K562 (cell line): ENCODE measurements at regions not wholly inside any gene's neighbourhood (a gene's known extent, or its start where the extent isn't known, plus 50 kb on each side); places are given as distances from the start of the nearest gene placed in this dataset.
A peak's percentile ranks its signal among the peaks of the same experiment; 100 is the strongest.

Source experiments
- ATAC-seq: fragments of 200-7000 bp; cut with Tn5 transposase; 3 replicates; pipeline ENCODE4 v1.9.1; 2020; ENCODE audit warnings: moderate library complexity
- BruUV-seq: library from RNA; stranded (reverse); fragments of 400-500 nt; replicated peaks from 2 replicates; lab custom pipeline; 2021; lab: Mats Ljungman, UMichigan
- CTCF ChIA-PET: fragments of 300-600 bp; formaldehyde crosslinking; extraction: SDS; loops from one replicate; lab custom pipeline; 2021; ENCODE audit warnings: low intra/inter-chr PET ratio; lab: Yijun Ruan, JAX
- POLR2A ChIA-PET: fragments of 300-600, 350-650 bp; sonication (Branson Sonifier 250); formaldehyde crosslinking; extraction: SDS; loops from one replicate; lab custom pipeline; 2021; ENCODE audit warnings: antibody characterized with exemption, inconsistent platforms; lab: Yijun Ruan, JAX
- DNase-seq, 4 experiments: peaks; one replicate each; pipeline versions ENCODE4 v3.0.0 to v3.0.0-alpha.2; 2011 to 2018; ENCODE audit warnings: low spot score in 3 of 4, mixed read lengths in 3 of 4; ENCODE audit errors: extremely low read depth in 1 of 4
- FAIRE-seq: peaks from 2 replicates; lab custom pipeline; 2011; peaks lifted over from hg19 to GRCh38; lab: Jason Lieb, UNC
- H2AFZ ChIP-seq: 2 replicates; pipeline ENCODE4 v1.6.0; 2011; ENCODE audit warnings: low read depth, low read length, control low read depth, inconsistent platforms
- H3K27ac ChIP-seq: fragments of 200-600 bp; 3 replicates; pipeline ENCODE4 v1.8.0; 2011; ENCODE audit warnings: low read depth, mild to moderate bottlenecking, control low read depth, inconsistent platforms, low read length, moderate library complexity, mixed read lengths; ENCODE audit errors: extremely low read depth
- H3K27me3 ChIP-seq, 2 experiments: fragments of 300-600 bp in 1 of 2; 2 replicates in 1 of 2; 3 replicates in 1 of 2; pipeline versions ENCODE4 v1.6.0 to v1.8.0; 2011; ENCODE audit warnings: inconsistent platforms in 2 of 2, low read length in 2 of 2, mild to moderate bottlenecking in 1 of 2, mixed read lengths in 1 of 2, moderate library complexity in 1 of 2; ENCODE audit not compliant: control insufficient read depth in 2 of 2, insufficient read depth in 2 of 2
- H3K36me3 ChIP-seq: fragments of 300-600 bp; 3 replicates; pipeline ENCODE4 v1.8.0; 2011; ENCODE audit warnings: mild to moderate bottlenecking, low read length, inconsistent platforms; ENCODE audit not compliant: control insufficient read depth, insufficient read depth
- H3K4me1 ChIP-seq, 2 experiments: fragments of 200-600 bp in 1 of 2; replicated peaks in 1 of 2; 2 replicates in 1 of 2; 3 replicates in 1 of 2; pipeline versions ENCODE4 v1.5.1 to v1.8.0; 2011; ENCODE audit warnings: inconsistent platforms in 2 of 2, low read length in 2 of 2, mild to moderate bottlenecking in 1 of 2, mixed read lengths in 1 of 2, moderate library complexity in 1 of 2; ENCODE audit not compliant: control insufficient read depth in 2 of 2, insufficient read depth in 2 of 2
- H3K4me2 ChIP-seq: 2 replicates; pipeline ENCODE4 v1.6.1; 2011; ENCODE audit warnings: low read length, control low read depth, inconsistent platforms, mixed read lengths; ENCODE audit not compliant: insufficient read depth
- H3K4me3 ChIP-seq: fragments of 200-600 bp; sonication (generic), shearing (Covaris generic); 2 replicates; pipeline ENCODE4 v1.5.1; 2016; ENCODE audit warnings: control low read depth, inconsistent platforms
- H3K79me2 ChIP-seq: fragments of 200-600 bp; 3 replicates; pipeline ENCODE4 v1.8.0; 2011; ENCODE audit warnings: low read length, inconsistent platforms; ENCODE audit not compliant: control insufficient read depth, insufficient read depth
- H3K9ac ChIP-seq, 2 experiments: 2 replicates each; pipeline versions ENCODE4 v1.6.0 to v1.6.1; 2011; ENCODE audit warnings: low read depth in 2 of 2, low read length in 2 of 2, control low read depth in 1 of 2, inconsistent platforms in 1 of 2, mild to moderate bottlenecking in 1 of 2, mixed read lengths in 1 of 2; ENCODE audit not compliant: insufficient read depth in 1 of 2
- H3K9me1 ChIP-seq: one replicate; pipeline ENCODE4 v1.6.0; 2011; ENCODE audit warnings: inconsistent platforms, mild to moderate bottlenecking, low read length, moderate library complexity; ENCODE audit not compliant: control insufficient read depth, insufficient read depth
- H3K9me3 ChIP-seq: replicated peaks from 2 replicates; pipeline ENCODE4 v1.5.1; 2011; ENCODE audit warnings: low read depth, low read length, inconsistent platforms; ENCODE audit not compliant: control insufficient read depth, insufficient read depth
- H4K20me1 ChIP-seq: replicated peaks from 2 replicates; pipeline ENCODE4 v1.6.1; 2011; ENCODE audit warnings: low read length, inconsistent platforms, mixed read lengths; ENCODE audit not compliant: control insufficient read depth, insufficient read depth
- EHMT2 ChIP-seq: fragments of 450-650 bp; IDR thresholded peaks from 2 replicates; pipeline ENCODE4 v1.6.1; 2018; ENCODE audit warnings: antibody characterized with exemption
- HCFC1 ChIP-seq: IDR thresholded peaks from 2 replicates; pipeline ENCODE4 v1.6.1; 2012; ENCODE audit warnings: low read depth, low read length, improper control_type of control experiment
- NONO ChIP-seq, 2 experiments: fragments of 200-400 bp in 1 of 2; fragments of 450-650 bp in 1 of 2; formaldehyde crosslinking in 1 of 2; IDR thresholded peaks; 2 replicates each; pipeline ENCODE4 v1.6.1; 2017; ENCODE audit warnings: low read depth in 2 of 2, mild to moderate bottlenecking in 2 of 2, moderate library complexity in 2 of 2, low read length in 1 of 2
- SIN3A ChIP-seq, 2 experiments: fragments of 150-350 bp in 1 of 2; IDR thresholded peaks; 2 replicates each; pipeline ENCODE4 v1.6.1; 2011 to 2016; ENCODE audit warnings: borderline replicate concordance in 2 of 2, low read depth in 2 of 2, low read length in 2 of 2, mild to moderate bottlenecking in 2 of 2, moderate library complexity in 2 of 2; ENCODE audit not compliant: control insufficient read depth in 1 of 2
- STAT5A ChIP-seq: IDR thresholded peaks from 2 replicates; pipeline ENCODE4 v1.6.1; 2012; ENCODE audit warnings: low read length, inconsistent platforms, borderline replicate concordance
- ZNF384 ChIP-seq: IDR thresholded peaks from 2 replicates; pipeline ENCODE4 v1.6.1; 2012; ENCODE audit warnings: low read depth, low read length, improper control_type of control experiment
- ZNF444 ChIP-seq: fragments of 250-450 bp; sonication (Bioruptor Pico); IDR thresholded peaks from 2 replicates; pipeline ENCODE4 v1.4.0; 2020; ENCODE audit warnings: mild to moderate bottlenecking, moderate library complexity
- WGBS: fragments of 100-300 bp; shearing (Covaris generic); methylation state at CpG from one replicate; pipeline ENCODE4 v1.1.6; 2016; ENCODE audit warnings: low coverage, mixed read lengths; ENCODE audit not compliant: insufficient coverage; ENCODE audit errors: missing lambda C conversion rate; 5-methylcytosine and 5-hydroxymethylcytosine counted together
- in situ Hi-C: fragments of 300-500 bp; cut with MboI; formaldehyde crosslinking; loops from 4 replicates; pipeline ENCODE4 v1.15.0; 2018; ENCODE audit warnings: inconsistent platforms, mixed read lengths
- intact Hi-C: fragments of 100-400 bp; cut with micrococcal nuclease; formaldehyde crosslinking; loops from 2 replicates; pipeline ENCODE4 v1.14.2; 2022
- TF ChIP-seq, protein P1 (sequence below), 2 experiments: fragments of 450-650 bp; IDR thresholded peaks; 2 replicates each; pipeline ENCODE4 v1.6.1; 2016
- TF ChIP-seq, protein P2 (sequence below), 3 experiments: IDR thresholded peaks in 2 of 3; conservative IDR thresholded peaks in 1 of 3; 2 replicates each; pipeline ENCODE4 v1.5.1; 2011 to 2012; ENCODE audit warnings: low read length in 3 of 3, mild to moderate bottlenecking in 3 of 3, control low read depth in 2 of 3, improper control_type of control experiment in 1 of 3, inconsistent platforms in 1 of 3, low read depth in 1 of 3, mixed read lengths in 1 of 3, moderate library complexity in 1 of 3; ENCODE audit not compliant: insufficient read depth in 2 of 3

DNA sequence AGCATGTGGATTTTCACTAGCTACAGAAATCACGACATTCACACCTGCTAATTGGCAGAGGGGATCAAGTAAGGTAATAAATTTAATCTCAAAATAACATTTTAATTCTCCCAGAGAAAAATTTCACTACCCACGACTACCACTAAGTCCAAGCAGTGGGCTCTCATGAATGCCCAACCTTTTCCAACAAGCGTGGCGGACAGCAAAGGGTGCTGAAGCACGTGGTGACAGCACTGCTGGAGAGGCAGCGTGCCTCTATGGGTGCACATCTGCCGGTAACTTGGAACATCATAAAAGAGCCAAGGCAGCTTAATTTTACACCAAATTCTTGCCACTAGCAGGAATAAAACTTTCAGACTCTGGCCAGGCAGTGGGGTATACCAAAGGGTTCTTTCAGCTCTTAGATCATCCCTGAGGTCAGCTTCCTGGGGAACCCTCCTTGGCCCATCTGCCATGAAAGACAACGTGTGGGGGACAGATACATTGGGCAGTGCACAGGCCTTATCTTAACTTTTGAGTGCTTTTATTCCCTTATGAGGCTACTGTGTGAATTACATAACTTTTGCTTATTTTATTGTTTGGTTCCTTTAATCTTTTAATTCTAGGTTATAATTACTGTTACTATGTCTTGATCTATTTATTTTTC lies 206.7 kb upstream of the KCTD7 start (continued):
- no peak for TF ChIP-seq STAT5A
- no peak for TF ChIP-seq ZNF444
- peak; percentile 36; the same call in 1 of the 2 replicates for TF ChIP-seq EHMT2
- TF ChIP-seq SIN3A (IDR thresholded peaks at IDR 0.05; ENCODE audit: borderline replicate concordance in 2 of 2, control insufficient read depth in 1 of 2, low read depth in 2 of 2, low read length in 2 of 2) = peak in 1 of 2 experiments; percentile 53; a peak in 1 of 4 replicates

DNA sequence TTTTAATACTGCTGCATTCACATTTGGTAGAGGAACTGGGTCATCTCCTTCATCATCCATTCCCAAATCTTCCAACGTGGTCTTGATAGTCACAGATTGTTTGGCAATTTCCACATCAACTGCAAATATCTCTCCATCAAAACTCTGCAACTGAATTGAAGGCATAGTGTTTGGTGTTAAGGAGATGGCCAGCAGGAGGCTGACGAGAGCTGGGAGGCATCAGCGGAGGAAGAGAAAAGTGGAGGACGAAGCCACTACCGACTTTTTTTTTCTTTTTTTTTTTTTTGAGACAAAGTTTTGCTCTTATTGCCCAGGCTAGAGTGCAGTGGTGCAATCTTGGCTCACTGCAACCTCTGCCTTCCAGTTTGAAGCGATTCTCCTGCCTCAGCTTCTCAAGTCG lies 205.0 kb upstream of the KCTD7 start:
- H3K79me2 ChIP-seq = no peaks in the 10 kb centered on the region
- H3K9me1 ChIP-seq = no peaks in the 10 kb centered on the region
- BruUV-seq = no TSS peak
- peaks cover 5% of the 10 kb centered on the region; the same call in 1 of the 3 replicates for H3K36me3 ChIP-seq
- POLR2A ChIA-PET = no interaction called here
- TF ChIP-seq, protein P1, sequence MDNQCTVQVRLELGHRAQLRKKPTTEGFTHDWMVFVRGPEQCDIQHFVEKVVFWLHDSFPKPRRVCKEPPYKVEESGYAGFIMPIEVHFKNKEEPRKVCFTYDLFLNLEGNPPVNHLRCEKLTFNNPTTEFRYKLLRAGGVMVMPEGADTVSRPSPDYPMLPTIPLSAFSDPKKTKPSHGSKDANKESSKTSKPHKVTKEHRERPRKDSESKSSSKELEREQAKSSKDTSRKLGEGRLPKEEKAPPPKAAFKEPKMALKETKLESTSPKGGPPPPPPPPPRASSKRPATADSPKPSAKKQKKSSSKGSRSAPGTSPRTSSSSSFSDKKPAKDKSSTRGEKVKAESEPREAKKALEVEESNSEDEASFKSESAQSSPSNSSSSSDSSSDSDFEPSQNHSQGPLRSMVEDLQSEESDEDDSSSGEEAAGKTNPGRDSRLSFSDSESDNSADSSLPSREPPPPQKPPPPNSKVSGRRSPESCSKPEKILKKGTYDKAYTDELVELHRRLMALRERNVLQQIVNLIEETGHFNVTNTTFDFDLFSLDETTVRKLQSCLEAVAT (IDR thresholded peaks at IDR 0.05) = peak in 1 of 2 experiments; percentile 41; a peak in 1 of 4 replicates
- TF ChIP-seq, protein P2, sequence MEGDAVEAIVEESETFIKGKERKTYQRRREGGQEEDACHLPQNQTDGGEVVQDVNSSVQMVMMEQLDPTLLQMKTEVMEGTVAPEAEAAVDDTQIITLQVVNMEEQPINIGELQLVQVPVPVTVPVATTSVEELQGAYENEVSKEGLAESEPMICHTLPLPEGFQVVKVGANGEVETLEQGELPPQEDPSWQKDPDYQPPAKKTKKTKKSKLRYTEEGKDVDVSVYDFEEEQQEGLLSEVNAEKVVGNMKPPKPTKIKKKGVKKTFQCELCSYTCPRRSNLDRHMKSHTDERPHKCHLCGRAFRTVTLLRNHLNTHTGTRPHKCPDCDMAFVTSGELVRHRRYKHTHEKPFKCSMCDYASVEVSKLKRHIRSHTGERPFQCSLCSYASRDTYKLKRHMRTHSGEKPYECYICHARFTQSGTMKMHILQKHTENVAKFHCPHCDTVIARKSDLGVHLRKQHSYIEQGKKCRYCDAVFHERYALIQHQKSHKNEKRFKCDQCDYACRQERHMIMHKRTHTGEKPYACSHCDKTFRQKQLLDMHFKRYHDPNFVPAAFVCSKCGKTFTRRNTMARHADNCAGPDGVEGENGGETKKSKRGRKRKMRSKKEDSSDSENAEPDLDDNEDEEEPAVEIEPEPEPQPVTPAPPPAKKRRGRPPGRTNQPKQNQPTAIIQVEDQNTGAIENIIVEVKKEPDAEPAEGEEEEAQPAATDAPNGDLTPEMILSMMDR (IDR thresholded peaks at IDR 0.05 in 2 of 3, conservative IDR thresholded peaks at IDR 0.05 in 1 of 3; ENCODE audit: insufficient read depth in 2 of 3, low read depth in 1 of 3, low read length in 3 of 3) = peak in 2 of 3 experiments; percentile 26 to 42; a peak in 2 of 6 replicates
- TF ChIP-seq ZNF384 (peak; percentile 71), NONO (IDR thresholded peaks at IDR 0.05; ENCODE audit: low read depth in 2 of 2, low read length in 1 of 2) (no peak), HCFC1 (no peak)
- H3K4me1 ChIP-seq = peaks cover 0 to 4% of the 10 kb centered on the region in 2 experiments; a peak in 2 of 5 replicates
- FAIRE-seq (no peak), DNase-seq (no peak), ATAC-seq (0 out of 3 replicates have a peak, but pooled peaks have one; percentile 27)
- H3K4me3 ChIP-seq = no peak overlapping the region
- H3K27me3 ChIP-seq = no peaks in the 10 kb centered on the region
- no peak overlapping the region for H3K27ac ChIP-seq
- WGBS = 56% methylated on average over 4 of the region's 7 CpGs
- no peak overlapping the region for H3K4me2 ChIP-seq
- no peak overlapping the region for H3K9ac ChIP-seq
- intact Hi-C loops = no loop called here
- H2AFZ ChIP-seq = no peak overlapping the region
- H3K9me3 ChIP-seq = no peaks in the 10 kb centered on the region
- in situ Hi-C loops = loop anchor here (10.0 kb wide), 1 partner anchor 1141 kb away; no protein-coding TSS in a partner anchor
- H4K20me1 ChIP-seq = no peaks in the 10 kb centered on the region
- CTCF ChIA-PET = no interaction called here
